AG08396 (cell line): ENCODE measurements at regions not wholly inside any gene's neighbourhood (a gene's known extent, or its start where the extent isn't known, plus 50 kb on each side); places are given as distances from the start of the nearest gene placed in this dataset.
"Not testable (repeated sequence)": the region's sequence is repeated elsewhere in the genome, so short reads cannot be mapped to it uniquely, and the experiment has no call there.

Experiments used
- DNase-seq: peaks from one replicate; pipeline ENCODE4 v3.0.0; 2012; ENCODE audit warnings: low spot score, mixed read lengths

DNA sequence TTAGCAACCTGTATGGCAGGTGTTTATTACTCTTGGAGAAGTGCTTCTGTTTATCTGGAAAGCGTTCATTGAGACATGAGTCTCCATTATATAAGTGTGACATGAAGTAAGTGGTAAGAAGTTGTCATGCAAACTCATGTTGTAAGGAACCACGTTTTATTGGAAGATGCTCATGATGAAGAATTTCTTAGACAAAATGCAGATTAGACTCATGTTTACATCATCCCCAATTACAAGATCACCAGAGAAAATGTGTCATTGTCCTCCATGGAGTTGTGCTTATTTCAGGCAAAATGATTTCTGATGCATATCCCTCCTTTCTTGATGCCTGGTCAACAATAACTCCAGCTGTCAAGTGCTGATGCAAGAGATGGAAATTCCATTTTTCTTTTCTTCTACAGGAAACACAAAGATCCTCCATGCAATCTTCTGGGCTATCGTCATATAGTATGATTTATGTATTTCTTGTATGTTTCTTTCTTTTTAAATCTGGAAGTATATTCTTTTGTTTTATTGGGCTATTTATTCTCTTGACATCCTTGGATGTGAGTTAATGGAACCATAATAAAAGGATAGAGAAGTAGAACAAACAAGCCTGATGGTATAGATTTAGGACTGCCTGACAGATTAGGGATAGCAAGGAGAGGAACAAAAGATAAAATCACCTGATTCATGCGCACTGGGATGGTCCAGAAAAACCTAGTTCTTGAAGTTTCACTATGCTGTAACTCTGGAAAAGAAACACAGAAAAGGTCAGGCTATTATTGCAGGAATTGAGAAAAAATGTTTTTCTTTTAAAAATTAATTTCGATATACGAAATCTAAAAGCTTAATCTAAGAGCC, 50.7 kb upstream of the DIAPH3 start:
- DNase-seq: no peak

- DNase-seq: no peak
These were observed 56.3 kb upstream of the DIAPH3 start for GRCh38 chr13:60220072-60220471.

DNA sequence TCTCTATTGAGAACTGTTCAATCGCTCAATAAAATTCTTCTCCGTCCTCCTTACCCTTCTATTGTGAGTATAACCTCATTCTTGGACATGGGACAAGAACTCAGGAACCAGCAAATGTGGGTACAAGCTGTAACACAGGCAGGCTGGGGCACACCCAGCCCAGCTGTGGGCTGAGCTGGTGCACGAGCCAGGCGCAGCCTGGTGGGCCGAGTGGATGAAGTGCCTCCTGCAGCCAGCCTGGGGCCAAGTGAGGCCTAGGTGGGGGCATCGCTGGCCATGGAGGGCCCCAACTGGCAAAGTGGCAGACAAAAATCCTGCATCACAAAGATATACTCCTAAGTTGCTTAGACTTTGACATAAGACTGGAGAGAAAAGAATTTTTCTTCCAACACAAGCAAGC, 57.9 kb upstream of the DIAPH3 start:
- no peak for DNase-seq

GRCh38 chr13:60226507-60226906, 62.8 kb upstream of the DIAPH3 start:
- DNase-seq: peak; percentile 34

- DNase-seq: no peak
These were observed 63.4 kb upstream of the DIAPH3 start for GRCh38 chr13:60227158-60227557.

GRCh38 chr13:60229708-60230272, 66.1 kb upstream of the DIAPH3 start:
- no peak for DNase-seq

- no peak for DNase-seq
These were observed 66.9 kb upstream of the DIAPH3 start for GRCh38 chr13:60230593-60230992.

DNA sequence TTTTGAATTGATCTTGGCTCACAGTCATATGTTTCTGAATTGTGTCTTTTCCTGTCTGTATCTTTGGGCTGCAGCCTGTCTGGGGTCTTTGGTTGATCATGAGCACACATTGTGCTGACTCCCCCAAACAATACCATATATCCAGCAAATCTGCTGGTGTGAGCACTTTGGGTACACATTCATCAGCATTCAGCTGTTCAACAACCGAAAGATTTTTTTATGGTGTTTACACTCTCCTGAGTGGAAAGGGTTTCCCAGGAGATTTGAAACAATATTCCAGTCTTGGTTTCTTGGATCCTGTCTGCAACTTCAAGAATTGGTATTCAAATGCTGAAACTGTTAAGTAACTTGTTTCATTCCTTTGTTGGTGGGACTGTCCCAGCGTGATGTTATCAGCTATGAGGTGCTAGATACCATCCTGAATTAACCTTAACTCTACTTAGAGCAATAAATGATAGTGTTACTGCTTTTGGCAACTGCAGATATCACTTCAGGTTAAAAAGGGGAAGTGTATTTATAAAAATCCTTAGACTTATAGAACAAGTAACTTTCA, 78.4 kb upstream of the DIAPH3 start:
- no peak for DNase-seq

GRCh38 chr13:60244381-60244780, 80.7 kb upstream of the DIAPH3 start:
- no peak for DNase-seq

DNA sequence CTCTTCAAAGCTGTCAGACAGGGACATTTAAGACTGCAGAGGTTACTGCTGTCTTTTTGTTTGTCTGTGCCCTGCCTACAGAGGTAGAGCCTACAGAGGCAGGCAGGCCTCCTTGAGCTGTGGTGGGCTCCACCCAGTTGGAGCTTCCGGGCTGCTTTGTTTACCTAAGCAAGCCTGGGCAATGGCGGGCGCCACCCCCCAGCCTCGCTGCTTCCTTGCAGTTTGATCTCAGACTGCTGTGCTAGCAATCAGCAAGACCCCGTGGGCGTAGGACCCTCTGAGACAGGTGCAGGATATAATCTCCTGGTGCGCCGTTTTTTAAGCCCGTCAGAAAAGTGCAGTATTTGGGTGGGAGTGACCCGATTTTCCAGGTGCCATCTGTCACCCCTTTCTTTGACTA, 87.7 kb upstream of the DIAPH3 start:
- not testable (repeated sequence) for DNase-seq

GRCh38 chr13:60258349-60258748, 94.6 kb upstream of the DIAPH3 start:
- DNase-seq: no peak

DNA sequence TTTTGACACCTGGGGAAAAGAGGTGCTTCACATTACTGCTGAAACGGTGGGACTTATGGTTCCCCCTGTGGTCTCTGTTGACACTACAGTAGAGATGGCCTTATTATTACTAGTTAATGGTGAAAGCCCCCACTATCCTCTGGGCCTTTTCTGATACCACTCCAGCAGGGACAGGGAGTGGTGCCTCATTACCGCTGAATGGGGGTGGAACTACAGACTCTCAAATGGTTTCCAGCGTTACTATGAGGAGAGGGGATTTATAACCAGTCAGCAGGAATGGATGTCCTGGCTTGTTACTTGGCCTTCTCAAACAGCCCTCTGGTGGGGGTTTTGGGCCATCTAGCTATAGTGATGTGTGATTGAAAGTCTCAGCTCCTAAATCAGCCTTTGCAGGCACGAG, 96.7 kb upstream of the DIAPH3 start:
- DNase-seq: no peak

- DNase-seq: no peak
These were observed 98.0 kb upstream of the DIAPH3 start for GRCh38 chr13:60261432-60262351.

GRCh38 chr13:60265566-60265965, 101.8 kb upstream of the DIAPH3 start:
- no peak for DNase-seq

GRCh38 chr13:60267498-60268202, 103.9 kb upstream of the DIAPH3 start:
- no peak for DNase-seq

- no peak for DNase-seq
These were observed 104.5 kb upstream of the DIAPH3 start for GRCh38 chr13:60268203-60268555.

DNA sequence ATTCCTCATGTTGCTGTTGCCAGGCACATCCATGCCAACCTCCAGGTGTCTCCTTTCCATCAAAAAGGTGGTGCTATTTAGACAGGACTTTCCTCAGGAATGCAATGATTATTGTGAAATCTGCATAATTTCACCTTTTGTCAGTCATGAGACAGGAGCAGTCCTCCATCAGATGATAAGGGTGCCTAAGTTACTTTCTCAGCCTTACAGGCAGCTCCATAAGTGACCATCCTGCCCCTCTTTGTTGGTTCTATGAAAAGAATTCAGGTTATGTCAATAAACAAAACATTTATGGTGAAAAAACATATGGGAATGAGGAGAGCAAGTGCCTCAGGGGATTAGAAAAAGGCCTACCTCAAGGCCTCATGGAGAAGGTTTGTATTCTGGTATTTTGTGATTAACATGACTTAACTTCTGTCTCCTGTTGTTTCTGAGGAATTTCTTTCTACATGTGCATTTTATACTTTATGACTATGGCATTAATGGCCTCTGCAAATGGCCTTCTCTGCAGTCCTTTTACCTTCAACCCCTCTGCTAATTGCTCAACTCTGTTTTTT, 110.3 kb upstream of the DIAPH3 start:
- DNase-seq: no peak

DNA sequence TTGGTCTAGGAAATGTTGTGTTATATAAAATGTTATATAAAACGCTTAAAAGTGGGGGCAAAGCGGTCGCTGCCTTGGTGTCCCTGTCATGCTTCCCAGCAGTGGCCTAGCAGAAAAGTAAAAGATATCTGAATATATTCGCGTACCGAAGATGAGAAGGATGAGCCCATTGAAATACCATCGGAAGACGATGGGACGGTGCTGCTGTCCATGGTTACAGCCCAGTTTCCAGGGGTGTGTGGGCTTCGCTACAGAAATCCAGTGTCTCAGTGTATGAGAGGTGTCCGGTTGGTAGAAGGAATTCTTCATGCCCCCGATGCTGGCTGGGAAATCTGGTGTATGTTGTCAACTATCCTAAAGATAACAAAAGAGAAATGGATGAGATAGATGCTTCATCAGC, 110.9 kb upstream of the DIAPH3 start:
- no peak for DNase-seq

- DNase-seq: no peak
These were observed 111.5 kb upstream of the DIAPH3 start for GRCh38 chr13:60275208-60275607.

DNA sequence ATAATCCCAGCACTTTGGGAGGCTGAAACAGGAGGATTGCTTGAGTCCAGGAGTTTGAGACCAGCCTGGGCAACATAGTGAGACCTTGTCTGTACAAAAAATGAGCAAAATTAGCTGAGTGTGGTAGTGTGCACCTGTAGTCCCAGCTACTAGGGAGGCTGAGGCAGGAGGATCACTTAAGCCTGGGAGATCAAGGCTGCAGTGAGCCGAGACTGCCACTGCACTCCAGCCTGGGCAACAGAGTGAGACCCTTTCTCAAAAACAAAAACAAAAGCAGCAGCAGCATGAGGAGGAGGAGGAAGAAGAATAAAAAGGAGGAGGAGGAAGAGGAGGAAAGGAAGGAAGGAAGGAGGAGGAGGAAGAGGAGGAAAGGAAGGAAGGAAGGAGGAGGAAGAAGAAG, 116.5 kb upstream of the TDRD3 start:
- DNase-seq: not testable (repeated sequence)

DNA sequence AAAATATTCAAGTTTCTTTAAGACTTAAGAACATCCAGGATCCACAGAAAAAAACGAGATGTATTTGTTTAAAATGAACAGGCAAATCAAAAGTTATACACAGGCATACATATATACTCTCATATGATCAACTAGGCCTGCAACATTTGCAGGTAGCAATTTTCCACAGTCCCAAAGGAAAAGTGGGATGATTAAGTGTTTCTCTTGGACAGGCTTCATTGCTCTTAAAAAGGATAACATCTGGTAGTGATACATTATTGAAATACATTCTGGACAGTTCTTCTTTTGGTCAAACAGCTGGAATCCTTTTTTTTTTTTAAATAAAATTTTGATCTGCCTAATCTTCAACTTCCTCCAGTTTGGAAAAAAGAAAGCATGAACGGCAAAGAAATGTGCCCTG, 114.8 kb upstream of the TDRD3 start:
- no peak for DNase-seq

DNA sequence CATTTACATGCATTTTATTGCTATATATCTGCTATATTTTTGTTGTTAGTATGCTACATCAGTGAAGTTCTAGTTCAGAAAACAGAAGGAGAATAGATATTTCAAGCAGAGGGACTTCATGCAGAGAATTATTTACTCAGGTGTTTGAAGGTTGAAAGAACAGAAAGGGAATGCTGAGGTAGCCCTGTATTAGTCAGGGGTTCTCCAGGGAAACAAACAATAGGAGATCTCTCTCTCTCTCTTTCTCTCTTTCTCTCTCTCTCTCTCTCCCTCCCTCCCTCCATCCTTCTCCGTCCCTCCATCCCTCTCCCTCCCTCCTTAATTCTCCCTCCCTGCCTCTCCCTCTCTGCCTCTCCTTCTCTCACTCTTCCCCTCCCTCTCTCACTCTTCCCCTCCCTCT, 114.3 kb upstream of the TDRD3 start:
- DNase-seq: no peak
